OCI-LY7 (cell line): ENCODE measurements at regions not wholly inside any gene's neighbourhood (a gene's known extent, or its start where the extent isn't known, plus 50 kb on each side); places are given as distances from the start of the nearest gene placed in this dataset.

ENCODE experiments used
- CTCF ChIP-seq: fragments of 200-600 bp; sonication (generic); conservative IDR thresholded peaks from 2 replicates; pipeline ENCODE4 v1.5.1; 2014; ENCODE audit warnings: mild to moderate bottlenecking, antibody characterized with exemption, low read length, moderate library complexity, mixed read lengths
- EZH2phosphoT487 ChIP-seq: fragments of 200-600 bp; sonication (generic); IDR thresholded peaks from 2 replicates; pipeline ENCODE4 v1.6.1; 2018; ENCODE audit warnings: low read depth, borderline replicate concordance, mild to moderate bottlenecking, mixed run types, antibody characterized with exemption, low read length, moderate library complexity, mixed read lengths

GRCh38 chr13:75931116-75931515 lies 295.0 kb downstream of the LMO7 start:
- TF ChIP-seq CTCF (no peak), EZH2phosphoT487 (no peak)
